Stimulated activated naive CD8-positive, alpha-beta T cell treated with anti-CD3 and anti-CD28 coated beads, Interleukin-15, Interleukin-2, amounts not matched to agents 100 U/mL and 50 U/mL, for 24 hours (primary cell): ENCODE measurements at regions not wholly inside any gene's neighbourhood (a gene's known extent, or its start where the extent isn't known, plus 50 kb on each side); places are given as distances from the start of the nearest gene placed in this dataset.
"Not testable (repeated sequence)": the region's sequence is repeated elsewhere in the genome, so short reads cannot be mapped to it uniquely, and the experiment has no call there.

ENCODE experiments used
- ATAC-seq: fragments of 150-1000 bp; cut with Tn5 transposase; one replicate; pipeline ENCODE4 v1.10.0; 2021
- DNase-seq: peaks from one replicate; pipeline ENCODE4 v3.0.0; 2021

DNA sequence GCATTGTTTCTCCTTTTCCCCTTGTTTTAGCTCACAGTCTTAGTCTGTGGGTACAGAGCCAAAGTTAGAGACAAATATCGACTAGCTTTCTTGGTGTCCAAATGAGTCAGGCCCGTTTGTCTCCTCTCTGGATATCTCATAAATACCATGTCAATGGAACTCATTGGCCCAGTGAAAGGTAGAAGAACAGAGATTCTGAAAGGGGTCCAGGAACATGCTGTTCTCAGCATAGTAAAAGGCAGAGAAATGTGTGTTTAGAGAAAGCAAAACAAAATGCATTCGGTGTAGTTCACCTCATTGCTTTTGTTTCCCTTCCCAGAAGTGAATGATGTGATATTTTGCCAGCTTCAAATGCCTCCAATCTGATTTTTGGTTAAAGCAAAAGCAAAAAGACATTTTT lies 238.6 kb upstream of the SLC8A1 start:
- ATAC-seq, result no peak
- DNase-seq, result no peak

- ATAC-seq (no peak), DNase-seq (no peak)
Observed at GRCh38 chr2:40700231-40700954, 248.5 kb upstream of the SLC8A1 start.

DNA sequence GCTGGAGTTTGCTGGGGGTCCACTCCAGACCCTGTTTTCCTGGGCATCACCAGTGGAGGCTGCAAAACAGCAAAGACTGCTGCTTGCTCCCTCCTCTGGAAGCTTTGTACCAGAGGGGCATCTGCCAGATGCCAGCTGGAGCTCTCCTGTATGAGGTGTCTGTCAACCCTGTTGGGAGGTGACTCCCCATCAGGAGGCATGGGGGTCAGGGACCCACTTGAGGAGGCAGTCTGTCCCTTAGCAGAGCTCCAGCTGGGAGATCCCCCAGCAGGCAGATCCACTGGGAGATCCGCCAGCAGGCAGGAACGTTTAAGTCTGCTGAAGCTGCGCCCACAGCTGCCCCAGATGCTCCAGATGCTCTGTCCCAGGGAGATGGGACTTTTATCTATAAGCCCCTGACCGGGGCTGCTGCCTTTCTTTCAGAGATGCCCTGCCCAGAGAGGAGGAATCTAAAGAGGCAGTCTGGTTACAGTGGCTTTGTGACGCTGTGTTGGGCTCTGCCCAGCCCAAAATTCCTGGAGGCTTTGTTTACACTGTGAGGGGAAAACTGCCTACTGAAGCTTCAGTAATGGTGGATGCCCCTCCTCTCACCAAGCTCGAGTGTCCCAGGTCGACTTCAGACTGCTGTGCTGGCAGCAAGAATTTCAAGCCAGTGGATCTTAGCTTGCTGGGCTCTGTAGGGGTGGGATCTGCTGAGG lies 260.5 kb upstream of the SLC8A1 start:
- not testable (repeated sequence) for ATAC-seq, DNase-seq

DNA sequence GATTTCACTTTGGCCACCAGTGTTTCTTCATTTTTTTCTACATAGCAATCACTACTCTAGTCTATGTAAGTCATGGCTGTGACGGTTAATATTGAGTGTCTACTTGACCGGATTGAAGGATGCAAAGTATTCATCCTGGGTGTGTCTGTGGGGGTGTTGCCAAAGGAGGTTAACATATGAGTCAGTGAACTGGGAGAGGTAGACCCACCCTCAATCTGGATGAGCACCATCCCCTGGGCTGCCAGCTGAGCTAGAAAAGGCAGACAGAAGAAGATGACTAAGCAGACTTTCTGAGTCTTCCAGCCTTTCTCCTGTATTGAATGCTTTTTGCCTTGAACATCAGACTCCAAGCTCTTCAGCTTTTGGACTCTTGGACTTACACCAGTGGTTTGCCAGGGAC lies 265.0 kb upstream of the SLC8A1 start:
- no peak for ATAC-seq

GRCh38 chr2:40719414-40719813 lies 267.5 kb upstream of the SLC8A1 start:
- DNase-seq (no peak), ATAC-seq (no peak)

More for the DNA sequence above, 265.0 kb upstream of the SLC8A1 start:
- no peak for DNase-seq

DNA sequence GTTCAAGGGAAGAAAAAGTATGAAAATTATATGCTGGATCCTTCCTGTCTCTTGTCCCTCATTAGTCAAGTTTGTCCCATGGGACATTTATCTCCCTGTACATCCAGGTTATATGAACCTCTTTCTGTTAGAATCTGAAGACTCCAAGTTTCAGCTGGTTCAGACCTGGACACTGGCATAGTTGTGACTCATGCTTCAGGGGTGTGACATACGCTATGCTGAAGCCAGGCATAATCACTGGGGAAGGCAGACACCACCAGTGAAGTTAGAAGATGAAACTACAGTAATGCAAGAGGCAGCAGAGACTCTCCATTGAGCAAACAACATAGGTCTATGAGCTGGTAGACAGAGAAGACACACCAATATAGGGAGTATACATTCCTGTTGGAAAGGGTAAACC lies 269.7 kb upstream of the SLC8A1 start:
- ATAC-seq, result no peak
- no peak for DNase-seq

GRCh38 chr2:40723194-40723593 lies 271.3 kb upstream of the SLC8A1 start:
- DNase-seq (no peak), ATAC-seq (no peak)

DNA sequence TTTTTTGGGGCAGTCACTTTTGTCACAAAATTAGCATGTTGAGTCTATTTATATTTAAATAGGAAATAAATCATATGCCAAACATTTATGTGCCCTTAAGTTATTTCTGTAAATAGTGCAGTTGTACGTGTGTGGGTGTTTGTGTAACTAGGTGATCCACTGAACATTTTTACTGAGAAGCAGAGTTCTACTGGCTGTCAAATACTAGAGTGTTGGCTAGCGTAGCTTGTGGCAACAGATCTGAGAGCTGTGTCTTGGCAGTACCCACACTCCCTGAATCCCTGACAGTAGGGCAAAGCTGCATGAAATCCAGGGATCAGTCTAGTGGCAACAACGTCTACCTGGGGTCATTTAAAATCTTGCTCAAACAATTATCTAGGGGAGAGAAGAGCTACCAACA lies 273.1 kb upstream of the SLC8A1 start:
- ATAC-seq (no peak), DNase-seq (no peak)

DNA sequence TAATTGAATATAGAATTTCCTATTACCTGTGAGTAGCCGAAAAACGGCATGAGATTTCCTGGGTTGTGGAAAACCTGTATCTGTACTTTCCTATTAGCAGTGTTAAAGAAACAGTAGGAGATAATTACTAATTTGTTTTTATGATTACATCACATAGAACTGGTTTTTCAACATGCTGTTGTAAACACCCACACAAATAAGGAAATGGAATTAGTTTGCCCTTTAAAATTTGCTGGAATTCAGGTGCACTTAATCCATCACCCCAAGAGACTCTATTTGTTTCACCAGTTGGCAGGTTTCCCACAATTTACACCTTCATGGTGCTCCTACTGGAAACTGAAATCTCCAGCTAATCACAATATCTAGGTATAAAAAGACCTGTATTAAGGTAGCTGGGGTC lies 274.1 kb upstream of the SLC8A1 start:
- ATAC-seq (no peak), DNase-seq (no peak)

- no peak for DNase-seq
- ATAC-seq, result no peak
Observed at GRCh38 chr2:40734797-40735196, 282.9 kb upstream of the SLC8A1 start.

GRCh38 chr2:40737180-40737579 lies 285.3 kb upstream of the SLC8A1 start:
- no peak for ATAC-seq

DNA sequence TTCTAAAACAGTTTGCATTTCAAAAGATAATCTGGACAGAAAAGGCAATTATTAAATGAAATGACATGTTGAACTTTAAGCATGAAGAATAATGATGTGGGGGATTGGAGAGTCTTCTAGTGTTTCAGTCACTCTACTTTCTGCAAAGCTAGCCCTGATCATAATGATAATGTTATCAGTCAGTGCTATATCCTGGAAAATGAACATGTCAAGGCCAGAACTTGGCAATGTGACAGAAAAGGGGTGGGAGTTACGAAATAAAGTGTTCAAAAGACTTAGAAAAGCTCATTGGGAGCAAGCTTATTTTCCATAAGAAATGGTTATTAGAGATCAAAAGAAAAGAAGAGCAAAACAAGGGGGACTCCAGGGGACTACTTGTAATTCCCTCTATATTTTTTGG lies 288.5 kb upstream of the SLC8A1 start:
- DNase-seq, result no peak
- no peak for ATAC-seq

More at GRCh38 chr2:40737180-40737579, 285.3 kb upstream of the SLC8A1 start:
- no peak for DNase-seq

DNA sequence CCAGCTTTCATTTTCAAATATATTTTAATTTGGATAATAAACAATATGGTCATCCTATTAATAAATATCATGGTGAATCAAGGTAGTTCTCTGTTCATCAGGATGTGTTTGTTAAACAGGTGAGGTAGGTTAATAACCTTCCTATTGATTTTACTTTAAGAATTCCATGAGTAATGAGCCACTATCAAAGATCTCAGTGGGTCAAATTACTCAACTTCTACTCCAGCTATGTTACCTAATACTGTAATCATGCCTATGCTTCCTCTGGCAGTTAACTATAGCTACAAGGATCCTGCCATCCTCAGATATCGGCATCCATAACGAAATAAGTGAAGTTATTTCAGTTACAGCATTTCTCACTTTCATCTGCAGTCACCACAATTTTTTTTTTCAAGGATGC lies 289.6 kb upstream of the SLC8A1 start:
- ATAC-seq (no peak), DNase-seq (no peak)

GRCh38 chr2:40746191-40746590 lies 294.3 kb upstream of the SLC8A1 start:
- ATAC-seq, result no peak

DNA sequence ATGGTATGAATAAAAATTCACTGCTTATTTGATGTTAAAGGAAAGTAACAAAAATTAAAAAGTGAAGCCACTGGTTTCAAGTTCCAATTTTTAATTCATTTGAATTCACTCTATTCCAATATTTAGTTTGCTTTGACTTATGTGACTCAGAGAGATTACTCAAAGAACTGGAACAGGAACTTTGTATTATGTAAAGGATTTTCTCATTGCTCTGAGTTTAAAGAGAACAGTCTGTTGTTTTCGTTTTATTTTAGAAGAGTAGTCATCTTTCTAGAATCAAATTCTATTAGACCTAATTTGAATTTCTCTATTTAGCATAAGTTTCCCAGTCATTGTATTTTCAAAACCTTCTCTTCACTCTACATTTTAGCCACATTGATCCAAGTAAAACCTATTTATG lies 300.1 kb upstream of the SLC8A1 start:
- no peak for DNase-seq
- no peak for ATAC-seq

More at GRCh38 chr2:40746191-40746590, 294.3 kb upstream of the SLC8A1 start:
- no peak for DNase-seq

DNA sequence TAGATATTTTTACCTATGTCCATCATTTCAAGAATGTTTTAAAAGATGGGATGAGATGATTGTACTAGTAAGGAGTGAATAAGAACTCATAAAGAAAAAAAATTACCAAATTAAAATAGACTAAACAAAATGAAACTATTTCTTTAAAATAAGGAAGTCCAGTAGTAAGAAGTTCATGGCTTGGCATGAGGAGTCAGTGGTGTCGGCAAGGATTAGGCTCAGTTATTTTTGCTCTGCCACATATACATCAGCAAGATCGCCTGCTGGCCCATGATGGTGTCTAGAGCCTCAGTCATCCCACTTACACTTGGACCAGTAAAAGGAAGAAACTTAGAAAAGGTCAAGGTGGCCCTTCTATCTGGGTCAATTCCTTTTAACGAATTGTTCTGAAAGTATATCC lies 300.9 kb upstream of the SLC8A1 start:
- no peak for DNase-seq

DNA sequence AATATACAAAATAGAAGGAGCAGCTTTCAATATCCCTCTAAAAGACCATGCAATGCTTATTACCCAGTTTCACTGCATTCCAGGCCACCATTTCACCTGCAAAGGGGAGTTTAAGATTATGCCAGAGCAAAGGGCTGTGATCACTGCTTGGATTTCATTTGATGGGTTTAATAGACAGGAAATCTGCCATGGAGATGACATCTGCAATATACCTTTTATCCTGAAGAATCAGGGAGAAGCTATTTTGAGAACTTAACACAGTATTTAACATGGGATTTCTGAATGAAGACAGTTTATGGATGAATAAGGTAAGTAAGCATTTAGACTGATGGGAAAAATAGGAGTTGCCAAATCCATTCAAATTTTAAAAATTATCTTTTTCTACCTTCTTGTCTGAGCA lies 303.0 kb upstream of the SLC8A1 start:
- no peak for DNase-seq
- ATAC-seq, result no peak

More for the DNA sequence above, 300.9 kb upstream of the SLC8A1 start:
- no peak for ATAC-seq

GRCh38 chr2:40758401-40759155 lies 306.7 kb upstream of the SLC8A1 start:
- DNase-seq (no peak), ATAC-seq (no peak)

DNA sequence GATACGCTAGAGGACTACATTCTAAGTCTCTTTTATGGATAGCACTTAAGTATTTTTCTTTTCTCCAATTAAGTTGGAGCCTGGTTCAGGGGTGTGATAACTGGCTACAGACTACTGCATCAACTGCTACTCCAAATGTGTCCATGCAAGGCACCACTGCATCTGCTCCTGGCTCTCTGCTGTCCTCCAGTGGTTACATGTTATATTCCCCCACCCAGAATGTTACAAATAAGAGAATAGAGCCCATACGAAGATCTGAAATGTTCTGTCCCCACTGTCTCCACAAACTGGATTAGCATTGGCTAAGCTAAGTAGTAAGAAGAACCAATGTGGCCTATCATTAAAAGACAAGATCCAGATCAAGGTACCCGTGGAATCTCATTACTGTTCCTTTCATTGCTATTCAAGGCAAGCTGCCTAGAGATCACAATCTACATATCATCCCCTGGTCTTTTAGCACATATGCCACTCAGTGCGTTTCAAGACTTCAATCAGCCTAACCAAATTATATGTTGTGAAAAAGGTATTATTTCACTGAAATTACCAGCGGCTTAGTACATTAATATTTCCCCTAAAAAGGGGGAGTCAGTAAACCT lies 308.3 kb upstream of the SLC8A1 start:
- DNase-seq (no peak), ATAC-seq (no peak)

- DNase-seq (no peak), ATAC-seq (no peak)
Observed at GRCh38 chr2:40773291-40773690, 321.4 kb upstream of the SLC8A1 start.

DNA sequence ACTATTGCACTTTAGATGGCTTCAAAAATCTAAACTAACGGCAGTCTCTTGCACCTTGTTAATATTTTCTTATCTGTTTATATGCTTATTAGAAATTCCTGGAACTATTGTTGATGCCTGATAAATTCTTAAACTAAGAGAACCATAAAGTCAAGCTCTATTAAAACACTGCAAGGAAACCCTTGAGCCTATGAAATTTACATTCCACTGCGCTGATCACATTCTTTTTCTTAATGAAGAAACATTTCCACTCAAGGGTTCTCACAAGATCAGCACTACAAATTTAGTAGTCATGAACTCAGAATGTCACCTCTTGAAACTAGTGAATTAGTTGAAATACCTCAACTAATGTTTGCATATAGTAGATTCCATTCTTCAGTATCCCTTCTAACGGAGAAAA lies 331.8 kb upstream of the SLC8A1 start:
- no peak for DNase-seq
- no peak for ATAC-seq

GRCh38 chr2:40786636-40787035 lies 334.7 kb upstream of the SLC8A1 start:
- no peak for ATAC-seq

GRCh38 chr2:40797120-40797519 lies 345.2 kb upstream of the SLC8A1 start:
- DNase-seq, result no peak
- no peak for ATAC-seq

More at GRCh38 chr2:40786636-40787035, 334.7 kb upstream of the SLC8A1 start:
- DNase-seq, result no peak
